Colonic mucosa (tissue), 4 donors: ENCODE measurements at regions not wholly inside any gene's neighbourhood (a gene's known extent, or its start where the extent isn't known, plus 50 kb on each side); places are given as distances from the start of the nearest gene placed in this dataset.

ENCODE experiments used
- DNase-seq: peaks from one replicate; pipeline ENCODE4 v3.0.0-alpha.2; 2020
- H3K27ac ChIP-seq: fragments of 200-600 bp; one replicate; pipeline ENCODE4 v1.8.0; 2021
- H3K27me3 ChIP-seq: fragments of 200-600 bp; one replicate; pipeline ENCODE4 v1.8.0; 2021
- H3K36me3 ChIP-seq: fragments of 200-600 bp; one replicate; pipeline ENCODE4 v1.8.0; 2021
- H3K4me1 ChIP-seq: fragments of 200-600 bp; one replicate; pipeline ENCODE4 v1.8.0; 2021; ENCODE audit warnings: mild to moderate bottlenecking
- H3K4me3 ChIP-seq: fragments of 200-600 bp; one replicate; pipeline ENCODE4 v1.8.0; 2021
- H3K9ac ChIP-seq, 2 donors: one replicate each; pipeline ENCODE4 v1.7.0; 2013; ENCODE audit warnings: control low read depth in 2 of 2, low read depth in 2 of 2, low read length in 2 of 2
- H3K9me3 ChIP-seq: fragments of 200-600 bp; one replicate; pipeline ENCODE4 v1.8.0; 2021
- intact Hi-C: fragments of 100-400 bp; cut with DNase I; formaldehyde crosslinking; loops from one replicate; pipeline ENCODE4 v1.14.1; 2022
- TF ChIP-seq, protein P1 (sequence below): fragments of 200-600 bp; IDR thresholded peaks from one replicate; pipeline ENCODE4 v1.8.0; 2022; ENCODE audit warnings: antibody characterized with exemption, mild to moderate bottlenecking
- donor health status: healthy.
- donor health status: DM: no; HTN: no; CAD: no.
- donor health status: DM: no; HTN: no; CAD: no.

GRCh38 chr16:27692576-27692975 is 142.6 kb downstream of the KATNIP start:
- H3K4me3 ChIP-seq = no peak overlapping the region
- intact Hi-C loops = no loop called here
- TF ChIP-seq, protein P1, sequence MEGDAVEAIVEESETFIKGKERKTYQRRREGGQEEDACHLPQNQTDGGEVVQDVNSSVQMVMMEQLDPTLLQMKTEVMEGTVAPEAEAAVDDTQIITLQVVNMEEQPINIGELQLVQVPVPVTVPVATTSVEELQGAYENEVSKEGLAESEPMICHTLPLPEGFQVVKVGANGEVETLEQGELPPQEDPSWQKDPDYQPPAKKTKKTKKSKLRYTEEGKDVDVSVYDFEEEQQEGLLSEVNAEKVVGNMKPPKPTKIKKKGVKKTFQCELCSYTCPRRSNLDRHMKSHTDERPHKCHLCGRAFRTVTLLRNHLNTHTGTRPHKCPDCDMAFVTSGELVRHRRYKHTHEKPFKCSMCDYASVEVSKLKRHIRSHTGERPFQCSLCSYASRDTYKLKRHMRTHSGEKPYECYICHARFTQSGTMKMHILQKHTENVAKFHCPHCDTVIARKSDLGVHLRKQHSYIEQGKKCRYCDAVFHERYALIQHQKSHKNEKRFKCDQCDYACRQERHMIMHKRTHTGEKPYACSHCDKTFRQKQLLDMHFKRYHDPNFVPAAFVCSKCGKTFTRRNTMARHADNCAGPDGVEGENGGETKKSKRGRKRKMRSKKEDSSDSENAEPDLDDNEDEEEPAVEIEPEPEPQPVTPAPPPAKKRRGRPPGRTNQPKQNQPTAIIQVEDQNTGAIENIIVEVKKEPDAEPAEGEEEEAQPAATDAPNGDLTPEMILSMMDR = no peak
- H3K27ac ChIP-seq = no peak overlapping the region
- no peaks in the 10 kb centered on the region for H3K36me3 ChIP-seq
- no peaks in the 10 kb centered on the region for H3K27me3 ChIP-seq
- H3K9ac ChIP-seq = no peak overlapping the region
- H3K9me3 ChIP-seq = no peaks in the 10 kb centered on the region
- H3K4me1 ChIP-seq = no peaks in the 10 kb centered on the region
- no peak for DNase-seq

- Histone ChIP-seq H3K9ac (no peak overlapping the region), H3K27ac (no peak overlapping the region), H3K27me3 (no peaks in the 10 kb centered on the region), H3K36me3 (no peaks in the 10 kb centered on the region), H3K4me3 (no peak overlapping the region), H3K9me3 (no peaks in the 10 kb centered on the region), H3K4me1 (no peaks in the 10 kb centered on the region)
- no peak for DNase-seq
- intact Hi-C loops = no loop called here
- TF ChIP-seq, protein P1 = no peak
These were observed 145.2 kb downstream of the KATNIP start for GRCh38 chr16:27695161-27695560.

GRCh38 chr16:27698266-27698665 is 148.3 kb downstream of the KATNIP start:
- Histone ChIP-seq H3K9ac (no peak overlapping the region), H3K4me1 (no peaks in the 10 kb centered on the region), H3K27ac (no peak overlapping the region), H3K4me3 (no peak overlapping the region), H3K36me3 (no peaks in the 10 kb centered on the region), H3K27me3 (no peaks in the 10 kb centered on the region), H3K9me3 (no peaks in the 10 kb centered on the region)
- no peak for DNase-seq
- intact Hi-C loops = no loop called here
- TF ChIP-seq, protein P1 = no peak

DNA sequence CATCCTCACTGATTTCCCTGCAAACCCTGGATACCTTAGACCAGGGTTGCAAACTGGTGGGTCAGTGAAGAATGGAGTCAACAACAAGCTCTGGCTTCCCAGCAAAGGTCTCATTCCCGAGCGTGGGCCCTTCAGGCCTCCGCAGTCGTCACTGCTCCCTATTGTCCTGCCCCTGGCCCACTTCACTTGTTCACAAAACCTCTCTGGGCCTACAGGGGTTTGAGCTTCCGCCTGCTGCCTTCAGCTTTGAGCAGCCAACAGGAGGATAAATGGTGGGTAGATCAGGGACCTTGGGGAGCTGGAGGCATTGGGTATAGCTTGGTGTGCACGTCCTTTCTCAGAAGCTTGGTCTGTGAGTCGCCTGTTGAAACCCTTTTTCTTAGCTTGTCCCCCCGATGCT is 148.8 kb downstream of the KATNIP start:
- intact Hi-C loops = no loop called here
- TF ChIP-seq, protein P1 = no peak
- Histone ChIP-seq H3K4me1 (no peaks in the 10 kb centered on the region), H3K36me3 (no peaks in the 10 kb centered on the region), H3K27me3 (no peaks in the 10 kb centered on the region), H3K9ac (no peak overlapping the region), H3K9me3 (no peaks in the 10 kb centered on the region), H3K27ac (no peak overlapping the region), H3K4me3 (no peak overlapping the region)
- no peak for DNase-seq

GRCh38 chr16:27699540-27699939 is 149.6 kb downstream of the KATNIP start:
- Histone ChIP-seq H3K9ac (no peak overlapping the region), H3K36me3 (no peaks in the 10 kb centered on the region), H3K27me3 (no peaks in the 10 kb centered on the region), H3K27ac (no peak overlapping the region), H3K9me3 (no peaks in the 10 kb centered on the region), H3K4me3 (no peak overlapping the region), H3K4me1 (no peaks in the 10 kb centered on the region)
- no peak for DNase-seq
- intact Hi-C loops = no loop called here
- TF ChIP-seq, protein P1 = no peak
